ENCODE measurements at regions not wholly inside any gene's neighbourhood (a gene's known extent, or its start where the extent isn't known, plus 50 kb on each side); places are given as distances from the start of the nearest gene placed in this dataset.

- TF ChIP-seq, protein P1, sequence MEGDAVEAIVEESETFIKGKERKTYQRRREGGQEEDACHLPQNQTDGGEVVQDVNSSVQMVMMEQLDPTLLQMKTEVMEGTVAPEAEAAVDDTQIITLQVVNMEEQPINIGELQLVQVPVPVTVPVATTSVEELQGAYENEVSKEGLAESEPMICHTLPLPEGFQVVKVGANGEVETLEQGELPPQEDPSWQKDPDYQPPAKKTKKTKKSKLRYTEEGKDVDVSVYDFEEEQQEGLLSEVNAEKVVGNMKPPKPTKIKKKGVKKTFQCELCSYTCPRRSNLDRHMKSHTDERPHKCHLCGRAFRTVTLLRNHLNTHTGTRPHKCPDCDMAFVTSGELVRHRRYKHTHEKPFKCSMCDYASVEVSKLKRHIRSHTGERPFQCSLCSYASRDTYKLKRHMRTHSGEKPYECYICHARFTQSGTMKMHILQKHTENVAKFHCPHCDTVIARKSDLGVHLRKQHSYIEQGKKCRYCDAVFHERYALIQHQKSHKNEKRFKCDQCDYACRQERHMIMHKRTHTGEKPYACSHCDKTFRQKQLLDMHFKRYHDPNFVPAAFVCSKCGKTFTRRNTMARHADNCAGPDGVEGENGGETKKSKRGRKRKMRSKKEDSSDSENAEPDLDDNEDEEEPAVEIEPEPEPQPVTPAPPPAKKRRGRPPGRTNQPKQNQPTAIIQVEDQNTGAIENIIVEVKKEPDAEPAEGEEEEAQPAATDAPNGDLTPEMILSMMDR (IDR thresholded peaks at IDR 0.05; ENCODE audit: borderline replicate concordance, insufficient read depth, low read depth, low read length), result no peak
- no peak overlapping the region for H3K4me3 ChIP-seq (ENCODE audit: low read depth, low read length)
Observed at GRCh38 chr10:60627778-60628748, 150.2 kb upstream of the CDK1 start.

- no peak overlapping the region for H3K4me3 ChIP-seq (ENCODE audit: low read depth, low read length)
- TF ChIP-seq, protein P1 (IDR thresholded peaks at IDR 0.05; ENCODE audit: borderline replicate concordance, insufficient read depth, low read depth, low read length), result no peak
Observed at GRCh38 chr10:60626037-60626436, 152.2 kb upstream of the CDK1 start.

GRCh38 chr10:60623627-60624026, 154.7 kb upstream of the CDK1 start:
- TF ChIP-seq, protein P1 (IDR thresholded peaks at IDR 0.05; ENCODE audit: borderline replicate concordance, insufficient read depth, low read depth, low read length), result no peak
- H3K4me3 ChIP-seq (ENCODE audit: low read depth, low read length), result no peak overlapping the region

- TF ChIP-seq, protein P1 (IDR thresholded peaks at IDR 0.05; ENCODE audit: borderline replicate concordance, insufficient read depth, low read depth, low read length), result no peak
- no peak overlapping the region for H3K4me3 ChIP-seq (ENCODE audit: low read depth, low read length)
Observed at GRCh38 chr10:60621018-60621417, 157.3 kb upstream of the CDK1 start.

- no peak overlapping the region for H3K4me3 ChIP-seq (ENCODE audit: low read depth, low read length)
- TF ChIP-seq, protein P1 (IDR thresholded peaks at IDR 0.05; ENCODE audit: borderline replicate concordance, insufficient read depth, low read depth, low read length), result no peak
Observed at GRCh38 chr10:60618861-60619260, 159.4 kb upstream of the CDK1 start.

GRCh38 chr10:60615541-60615940, 162.7 kb upstream of the CDK1 start:
- no peak overlapping the region for H3K4me3 ChIP-seq (ENCODE audit: low read depth, low read length)
- TF ChIP-seq, protein P1 (IDR thresholded peaks at IDR 0.05; ENCODE audit: borderline replicate concordance, insufficient read depth, low read depth, low read length), result no peak

DNA sequence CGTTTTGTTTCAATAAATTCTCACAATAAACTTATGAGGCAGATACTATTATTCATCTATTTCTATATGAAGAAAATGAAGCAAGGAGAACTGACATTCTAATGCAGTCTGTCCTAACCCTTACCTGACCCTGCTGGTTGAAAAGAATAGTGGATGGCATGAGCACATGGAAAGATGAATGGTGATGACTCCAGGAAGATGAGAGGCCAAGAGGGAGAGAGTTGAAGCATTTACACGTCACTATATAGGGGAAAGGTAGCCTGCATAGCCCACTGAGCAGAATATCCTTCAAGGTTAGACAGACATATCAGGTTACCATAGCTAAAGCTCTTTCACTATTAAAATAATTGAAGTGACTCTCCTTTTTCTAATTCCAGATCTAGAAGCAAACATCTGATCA, 163.9 kb upstream of the CDK1 start:
- H3K4me3 ChIP-seq (ENCODE audit: low read depth, low read length), result no peak overlapping the region
- TF ChIP-seq, protein P1 (IDR thresholded peaks at IDR 0.05; ENCODE audit: borderline replicate concordance, insufficient read depth, low read depth, low read length), result no peak

Measured in GM12875 (cell line).